GM23338 (cell line): ENCODE measurements at regions not wholly inside any gene's neighbourhood (a gene's known extent, or its start where the extent isn't known, plus 50 kb on each side); places are given as distances from the start of the nearest gene placed in this dataset.

Source experiments
- ATAC-seq: fragments of 200-7000 bp; cut with Tn5 transposase; 3 replicates; pipeline ENCODE4 v1.9.1; 2020
- DNase-seq: peaks from one replicate; pipeline ENCODE4 v3.0.0-alpha.2; 2015; ENCODE audit warnings: low spot score
- H2AFZ ChIP-seq: fragments of 200-600 bp; sonication (generic); 2 replicates; pipeline ENCODE4 v1.8.0; 2016; ENCODE audit warnings: antibody characterized with exemption, mild to moderate bottlenecking, moderate library complexity
- H3F3A ChIP-seq: fragments of 200-600 bp; sonication (generic); replicated peaks from 2 replicates; pipeline ENCODE4 v1.8.0; 2017; ENCODE audit warnings: antibody characterized with exemption, mixed run types, low read depth
- H3K27ac ChIP-seq: fragments of 200-600 bp; sonication (generic); 2 replicates; pipeline ENCODE4 v1.6.1; 2016; ENCODE audit warnings: low read depth
- H3K27me3 ChIP-seq: fragments of 200-600 bp; sonication (generic); 2 replicates; pipeline ENCODE4 v1.8.0; 2016; ENCODE audit warnings: mild to moderate bottlenecking, mixed run types, moderate library complexity; ENCODE audit not compliant: insufficient read depth
- H3K36me3 ChIP-seq: fragments of 200-600 bp; sonication (generic); 2 replicates; pipeline ENCODE4 v1.8.0; 2016; ENCODE audit warnings: mild to moderate bottlenecking; ENCODE audit not compliant: insufficient read depth
- H3K4me1 ChIP-seq: fragments of 200-600 bp; sonication (generic); 2 replicates; pipeline ENCODE4 v1.8.0; 2016; ENCODE audit warnings: mild to moderate bottlenecking, moderate library complexity; ENCODE audit not compliant: insufficient read depth
- H3K4me2 ChIP-seq: fragments of 200-600 bp; sonication (generic); 2 replicates; pipeline ENCODE4 v1.7.1; 2017; ENCODE audit warnings: mixed run types
- H3K4me3 ChIP-seq: fragments of 200-600 bp; sonication (generic); 2 replicates; pipeline ENCODE4 v1.6.1; 2016; ENCODE audit warnings: mixed run types
- H3K79me2 ChIP-seq: fragments of 200-600 bp; sonication (generic); replicated peaks from 2 replicates; pipeline ENCODE4 v1.8.0; 2017; ENCODE audit warnings: mild to moderate bottlenecking; ENCODE audit not compliant: insufficient read depth
- H3K9me2 ChIP-seq: fragments of 200-600 bp; sonication (generic); 2 replicates; pipeline ENCODE4 v1.8.0; 2017; ENCODE audit not compliant: insufficient read depth
- H4K20me1 ChIP-seq: fragments of 200-600 bp; sonication (generic); replicated peaks from 2 replicates; pipeline ENCODE4 v1.8.0; 2017; ENCODE audit warnings: mild to moderate bottlenecking; ENCODE audit not compliant: insufficient read depth
- H3K27ac Mint-ChIP-seq: 2 replicates; pipeline ENCODE4 v1.8.0; 2020; ENCODE audit warnings: inconsistent platforms, mild to moderate bottlenecking, moderate library complexity, mixed read lengths
- H3K27me3 Mint-ChIP-seq: 3 replicates; pipeline ENCODE4 v1.8.0; 2022; ENCODE audit warnings: low read depth, mild to moderate bottlenecking, moderate library complexity, mixed read lengths, inconsistent platforms; ENCODE audit not compliant: insufficient read depth, poor library complexity
- H3K36me3 Mint-ChIP-seq: 3 replicates; pipeline ENCODE4 v1.8.0; 2021; ENCODE audit warnings: low read depth, mild to moderate bottlenecking, inconsistent platforms, moderate library complexity, mixed read lengths
- H3K4me1 Mint-ChIP-seq: 3 replicates; pipeline ENCODE4 v1.8.0; 2020; ENCODE audit warnings: mild to moderate bottlenecking, inconsistent platforms, mixed read lengths
- H3K4me3 Mint-ChIP-seq: 3 replicates; pipeline ENCODE4 v1.8.0; 2021; ENCODE audit warnings: moderate library complexity, mild to moderate bottlenecking, inconsistent platforms, mixed read lengths
- H3K9me3 Mint-ChIP-seq: 3 replicates; pipeline ENCODE4 v1.8.0; 2020; ENCODE audit warnings: moderate library complexity, mild to moderate bottlenecking, inconsistent platforms, mixed read lengths
- CREB1 ChIP-seq: fragments of 250-450 bp; sonication (Bioruptor Pico); IDR thresholded peaks from 2 replicates; pipeline ENCODE4 v1.5.0; 2020; ENCODE audit warnings: low read depth, mild to moderate bottlenecking, moderate library complexity
- ETS1 ChIP-seq: IDR thresholded peaks from 2 replicates; pipeline ENCODE4 v1.6.1; 2016; ENCODE audit warnings: antibody characterized with exemption
- EZH2 ChIP-seq: fragments of 200-600 bp; sonication (generic); IDR thresholded peaks from one replicate; pipeline ENCODE4 v1.8.0; 2017; ENCODE audit warnings: antibody characterized with exemption, mild to moderate bottlenecking, low read depth; ENCODE audit not compliant: unreplicated experiment
- EZH2phosphoT487 ChIP-seq: fragments of 200-600 bp; sonication (generic); IDR thresholded peaks from one replicate; pipeline ENCODE4 v1.8.1; 2018; ENCODE audit warnings: antibody characterized with exemption; ENCODE audit not compliant: unreplicated experiment
- JUNB ChIP-seq: IDR thresholded peaks from one replicate; pipeline ENCODE4 v1.6.1; 2016; ENCODE audit warnings: antibody characterized with exemption; ENCODE audit not compliant: unreplicated experiment
- NANOG ChIP-seq: IDR thresholded peaks from 2 replicates; pipeline ENCODE4 v1.6.1; 2016; ENCODE audit warnings: antibody characterized with exemption, borderline replicate concordance
- POLR2AphosphoS5 ChIP-seq: IDR thresholded peaks from 2 replicates; pipeline ENCODE4 v1.6.1; 2016; ENCODE audit warnings: antibody characterized with exemption, low read depth
- STAT1 ChIP-seq: IDR thresholded peaks from one replicate; pipeline ENCODE4 v1.6.1; 2016; ENCODE audit warnings: antibody characterized with exemption; ENCODE audit not compliant: unreplicated experiment
- ZNF114 ChIP-seq: fragments of 250-450 bp; sonication (Bioruptor Pico); IDR thresholded peaks from 2 replicates; pipeline ENCODE4 v1.5.0; 2020; ENCODE audit warnings: mild to moderate bottlenecking, moderate library complexity
- ZNF331 ChIP-seq: fragments of 250-450 bp; sonication (Bioruptor Pico); IDR thresholded peaks from 2 replicates; pipeline ENCODE4 v1.5.0; 2020; ENCODE audit warnings: low read depth, mild to moderate bottlenecking, moderate library complexity
- ZNF462 ChIP-seq: fragments of 250-450 bp; sonication (Bioruptor Pico); IDR thresholded peaks from 2 replicates; pipeline ENCODE4 v1.5.0; 2020; ENCODE audit warnings: mild to moderate bottlenecking, moderate library complexity
- TF ChIP-seq, protein P1 (sequence below): IDR thresholded peaks from one replicate; pipeline ENCODE4 v1.6.1; 2018; ENCODE audit warnings: antibody characterized with exemption; ENCODE audit not compliant: unreplicated experiment

DNA sequence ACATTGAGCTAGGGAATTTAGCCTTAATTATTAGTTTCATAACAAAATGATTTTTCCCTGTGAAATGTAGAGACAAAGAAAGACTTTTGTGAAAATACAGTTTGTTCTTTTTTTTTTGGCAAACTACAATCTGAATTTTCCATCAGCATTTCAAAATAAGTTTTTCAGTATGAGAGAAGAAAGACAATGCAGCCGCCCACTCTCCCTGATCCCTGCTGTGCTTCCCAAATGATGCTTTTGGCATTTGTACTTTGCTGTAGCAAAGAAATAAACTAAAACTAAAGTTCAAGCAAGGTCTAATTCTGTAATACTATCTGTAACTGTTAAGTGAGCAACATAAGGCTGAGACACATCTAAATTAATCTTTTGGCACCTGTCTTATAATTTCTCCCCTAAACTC is 782.2 kb downstream of the VGLL3 start:
- Mint-ChIP-seq H3K27me3 (no peaks in the 10 kb centered on the region), H3K4me3 (no peak overlapping the region; the same call in 2 of the 3 replicates), H3K4me1 (peaks cover 25% of the 10 kb centered on the region), H3K9me3 (no peaks in the 10 kb centered on the region; the same call in 2 of the 3 replicates), H3K36me3 (no peaks in the 10 kb centered on the region), H3K27ac (no peak overlapping the region)
- no peak overlapping the region for H3K27ac ChIP-seq
- H3K27me3 ChIP-seq: no peaks in the 10 kb centered on the region
- H3K4me3 ChIP-seq: no peak overlapping the region
- no peaks in the 10 kb centered on the region for H3F3A ChIP-seq
- H3K9me2 ChIP-seq: 0 out of 2 replicates have a peak, but pooled peaks cover 8% of the 10 kb centered on the region
- no peaks in the 10 kb centered on the region for H3K36me3 ChIP-seq
- H3K79me2 ChIP-seq: no peaks in the 10 kb centered on the region
- DNase-seq (no peak), ATAC-seq (no peak)
- peaks cover 11% of the 10 kb centered on the region; the same call in 1 of the 2 replicates for H3K4me1 ChIP-seq
- TF ChIP-seq ZNF331 (CRISPR knock-in tag) (no peak), STAT1 (no peak), CREB1 (CRISPR knock-in tag) (no peak), EZH2 (no peak), ETS1 (no peak), EZH2phosphoT487 (no peak), NANOG (no peak), JUNB (no peak), POLR2AphosphoS5 (no peak), ZNF114 (no peak)
- TF ChIP-seq, protein P1, sequence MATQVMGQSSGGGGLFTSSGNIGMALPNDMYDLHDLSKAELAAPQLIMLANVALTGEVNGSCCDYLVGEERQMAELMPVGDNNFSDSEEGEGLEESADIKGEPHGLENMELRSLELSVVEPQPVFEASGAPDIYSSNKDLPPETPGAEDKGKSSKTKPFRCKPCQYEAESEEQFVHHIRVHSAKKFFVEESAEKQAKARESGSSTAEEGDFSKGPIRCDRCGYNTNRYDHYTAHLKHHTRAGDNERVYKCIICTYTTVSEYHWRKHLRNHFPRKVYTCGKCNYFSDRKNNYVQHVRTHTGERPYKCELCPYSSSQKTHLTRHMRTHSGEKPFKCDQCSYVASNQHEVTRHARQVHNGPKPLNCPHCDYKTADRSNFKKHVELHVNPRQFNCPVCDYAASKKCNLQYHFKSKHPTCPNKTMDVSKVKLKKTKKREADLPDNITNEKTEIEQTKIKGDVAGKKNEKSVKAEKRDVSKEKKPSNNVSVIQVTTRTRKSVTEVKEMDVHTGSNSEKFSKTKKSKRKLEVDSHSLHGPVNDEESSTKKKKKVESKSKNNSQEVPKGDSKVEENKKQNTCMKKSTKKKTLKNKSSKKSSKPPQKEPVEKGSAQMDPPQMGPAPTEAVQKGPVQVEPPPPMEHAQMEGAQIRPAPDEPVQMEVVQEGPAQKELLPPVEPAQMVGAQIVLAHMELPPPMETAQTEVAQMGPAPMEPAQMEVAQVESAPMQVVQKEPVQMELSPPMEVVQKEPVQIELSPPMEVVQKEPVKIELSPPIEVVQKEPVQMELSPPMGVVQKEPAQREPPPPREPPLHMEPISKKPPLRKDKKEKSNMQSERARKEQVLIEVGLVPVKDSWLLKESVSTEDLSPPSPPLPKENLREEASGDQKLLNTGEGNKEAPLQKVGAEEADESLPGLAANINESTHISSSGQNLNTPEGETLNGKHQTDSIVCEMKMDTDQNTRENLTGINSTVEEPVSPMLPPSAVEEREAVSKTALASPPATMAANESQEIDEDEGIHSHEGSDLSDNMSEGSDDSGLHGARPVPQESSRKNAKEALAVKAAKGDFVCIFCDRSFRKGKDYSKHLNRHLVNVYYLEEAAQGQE: no peak
- H2AFZ ChIP-seq: no peak overlapping the region
- H4K20me1 ChIP-seq: no peaks in the 10 kb centered on the region
- H3K4me2 ChIP-seq: 0 out of 2 replicates have a peak overlapping the region, but pooled peaks have one; percentile 11

GRCh38 chr3:86182606-86183005 is 808.3 kb downstream of the VGLL3 start:
- no peak overlapping the region for H2AFZ ChIP-seq
- H3K36me3 ChIP-seq: no peaks in the 10 kb centered on the region
- ATAC-seq: no peak
- H3F3A ChIP-seq: no peaks in the 10 kb centered on the region
- H3K79me2 ChIP-seq: no peaks in the 10 kb centered on the region
- no peak overlapping the region for H3K4me2 ChIP-seq
- H3K27me3 ChIP-seq: no peaks in the 10 kb centered on the region
- Mint-ChIP-seq H3K4me1 (peaks cover 24% of the 10 kb centered on the region), H3K27me3 (peaks cover 3% of the 10 kb centered on the region), H3K36me3 (no peaks in the 10 kb centered on the region; the same call in 2 of the 3 replicates), H3K27ac (no peak overlapping the region), H3K4me3 (no peak overlapping the region), H3K9me3 (no peaks in the 10 kb centered on the region)
- no peak overlapping the region for H3K27ac ChIP-seq
- no peaks in the 10 kb centered on the region for H4K20me1 ChIP-seq
- H3K4me3 ChIP-seq: no peak overlapping the region
- H3K4me1 ChIP-seq: peaks cover 5% of the 10 kb centered on the region; the same call in 1 of the 2 replicates
- H3K9me2 ChIP-seq: peaks cover 9% of the 10 kb centered on the region; the same call in 1 of the 2 replicates
- no peak for TF ChIP-seq ZNF114
- TF ChIP-seq CREB1 (CRISPR knock-in tag): no peak
- TF ChIP-seq ZNF462 (CRISPR knock-in tag): no peak
- DNase-seq: no peak
